ENCODE measurements at regions not wholly inside any gene's neighbourhood (a gene's known extent, or its start where the extent isn't known, plus 50 kb on each side); places are given as distances from the start of the nearest gene placed in this dataset.

DNA sequence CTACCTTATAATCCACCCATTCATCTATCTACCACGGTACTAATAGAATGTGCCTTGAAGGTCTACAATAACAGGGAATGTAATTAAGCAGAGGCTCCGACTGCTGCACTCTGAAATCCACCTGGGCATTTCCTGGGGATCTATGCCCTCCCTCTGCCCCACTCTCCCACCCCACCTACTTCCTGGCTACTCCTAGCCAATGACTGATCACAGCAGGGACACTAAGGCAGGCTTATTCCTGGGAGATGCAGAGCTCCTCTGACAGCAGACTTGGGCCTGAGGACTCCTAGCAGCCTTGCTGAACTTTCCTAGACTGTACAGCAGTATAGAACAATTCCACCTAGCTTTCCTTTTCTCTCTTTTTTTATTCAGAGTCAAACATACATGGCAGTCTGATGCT lies 91.1 kb upstream of the DHRS4 start:
- H3K4me1 ChIP-seq (ENCODE audit: low read depth) = no peaks in the 10 kb centered on the region
- H3K4me3 ChIP-seq = no peak overlapping the region
- intact Hi-C loops (cut with DNase I, micrococcal nuclease) = no loop called here
- no peak for DNase-seq
- TF ChIP-seq, protein P1, sequence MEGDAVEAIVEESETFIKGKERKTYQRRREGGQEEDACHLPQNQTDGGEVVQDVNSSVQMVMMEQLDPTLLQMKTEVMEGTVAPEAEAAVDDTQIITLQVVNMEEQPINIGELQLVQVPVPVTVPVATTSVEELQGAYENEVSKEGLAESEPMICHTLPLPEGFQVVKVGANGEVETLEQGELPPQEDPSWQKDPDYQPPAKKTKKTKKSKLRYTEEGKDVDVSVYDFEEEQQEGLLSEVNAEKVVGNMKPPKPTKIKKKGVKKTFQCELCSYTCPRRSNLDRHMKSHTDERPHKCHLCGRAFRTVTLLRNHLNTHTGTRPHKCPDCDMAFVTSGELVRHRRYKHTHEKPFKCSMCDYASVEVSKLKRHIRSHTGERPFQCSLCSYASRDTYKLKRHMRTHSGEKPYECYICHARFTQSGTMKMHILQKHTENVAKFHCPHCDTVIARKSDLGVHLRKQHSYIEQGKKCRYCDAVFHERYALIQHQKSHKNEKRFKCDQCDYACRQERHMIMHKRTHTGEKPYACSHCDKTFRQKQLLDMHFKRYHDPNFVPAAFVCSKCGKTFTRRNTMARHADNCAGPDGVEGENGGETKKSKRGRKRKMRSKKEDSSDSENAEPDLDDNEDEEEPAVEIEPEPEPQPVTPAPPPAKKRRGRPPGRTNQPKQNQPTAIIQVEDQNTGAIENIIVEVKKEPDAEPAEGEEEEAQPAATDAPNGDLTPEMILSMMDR (IDR thresholded peaks at IDR 0.05) = no peak
- H3K9me3 ChIP-seq = no peaks in the 10 kb centered on the region
- no peak for ATAC-seq
- no peaks in the 10 kb centered on the region for H3K36me3 ChIP-seq (ENCODE audit: low read depth)

DNA sequence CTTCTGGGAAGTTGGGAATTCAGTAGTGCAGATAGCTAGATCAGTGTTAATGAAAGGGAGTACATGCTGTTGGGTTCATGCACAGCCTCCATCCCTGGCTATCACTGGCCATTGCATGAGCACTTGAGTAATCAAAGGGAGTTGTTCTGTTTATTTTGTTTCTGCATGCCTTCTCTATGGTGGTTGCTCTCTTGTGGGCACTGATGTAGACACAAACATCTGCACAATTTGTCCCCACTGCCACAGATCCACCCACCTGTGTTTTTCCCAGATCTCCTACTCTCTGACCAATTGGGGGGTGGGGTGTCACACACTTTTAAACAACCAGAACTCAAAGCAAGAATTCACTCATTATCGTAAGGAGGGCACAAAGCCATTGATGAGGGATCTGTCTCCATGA lies 89.7 kb upstream of the DHRS4 start:
- TF ChIP-seq, protein P1 (IDR thresholded peaks at IDR 0.05) = no peak
- no peaks in the 10 kb centered on the region for H3K36me3 ChIP-seq (ENCODE audit: low read depth)
- intact Hi-C loops (cut with DNase I, micrococcal nuclease) = no loop called here

DNA sequence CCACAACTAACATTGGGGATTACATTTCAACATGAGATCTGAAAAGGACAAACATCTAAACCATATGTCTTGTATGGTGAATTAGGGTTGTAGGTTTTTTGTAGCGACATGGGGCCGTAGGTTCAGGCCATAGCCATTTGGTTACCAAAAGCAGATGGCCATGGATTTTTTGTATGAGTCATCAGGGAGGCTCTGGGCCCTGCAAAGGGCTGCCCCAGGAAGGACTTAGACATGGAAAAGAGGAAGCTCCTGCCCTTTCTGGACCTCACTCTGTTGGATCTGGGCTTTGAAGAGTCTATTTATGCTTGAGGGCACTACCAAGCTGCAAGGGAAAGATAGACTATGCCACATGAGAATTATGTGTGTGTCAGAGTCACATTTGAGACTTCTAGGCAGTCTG lies 89.3 kb upstream of the DHRS4 start:
- Histone ChIP-seq H3K9me3 (no peaks in the 10 kb centered on the region), H3K4me1 (ENCODE audit: low read depth) (no peaks in the 10 kb centered on the region), H3K4me3 (no peak overlapping the region), H3K36me3 (ENCODE audit: low read depth) (no peaks in the 10 kb centered on the region)
- intact Hi-C loops (cut with DNase I, micrococcal nuclease) = no loop called here
- ATAC-seq = no peak
- TF ChIP-seq, protein P1 (IDR thresholded peaks at IDR 0.05) = no peak
- no peak for DNase-seq

More for the DNA sequence above, 89.7 kb upstream of the DHRS4 start:
- ATAC-seq = no peak
- no peaks in the 10 kb centered on the region for H3K4me1 ChIP-seq (ENCODE audit: low read depth)
- H3K4me3 ChIP-seq = no peak overlapping the region
- H3K9me3 ChIP-seq = no peaks in the 10 kb centered on the region
- no peak for DNase-seq

DNA sequence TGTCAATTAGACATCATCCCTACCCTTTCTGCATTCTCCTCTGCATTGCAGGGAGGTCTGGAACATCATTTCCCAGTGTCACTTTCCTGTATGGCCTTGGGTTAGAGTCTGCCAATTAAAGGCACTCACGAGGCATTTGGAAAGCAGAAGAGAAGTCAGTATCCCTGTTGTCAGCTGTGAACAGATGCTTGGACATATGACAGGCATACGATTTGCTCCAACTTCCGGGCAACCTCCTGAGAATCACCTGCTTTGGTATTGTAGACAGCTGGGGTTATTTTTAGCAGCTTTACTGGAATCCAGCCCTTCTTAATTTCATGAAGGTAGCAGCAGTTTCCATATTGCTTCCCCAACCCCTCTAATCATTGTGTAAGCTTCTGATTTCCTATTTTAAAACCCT lies 88.7 kb upstream of the DHRS4 start:
- Histone ChIP-seq H3K36me3 (ENCODE audit: low read depth) (no peaks in the 10 kb centered on the region), H3K9me3 (no peaks in the 10 kb centered on the region), H3K4me3 (no peak overlapping the region), H3K4me1 (ENCODE audit: low read depth) (no peaks in the 10 kb centered on the region)
- TF ChIP-seq, protein P1 (IDR thresholded peaks at IDR 0.05) = no peak
- intact Hi-C loops (cut with DNase I, micrococcal nuclease) = no loop called here
- no peak for ATAC-seq
- no peak for DNase-seq

DNA sequence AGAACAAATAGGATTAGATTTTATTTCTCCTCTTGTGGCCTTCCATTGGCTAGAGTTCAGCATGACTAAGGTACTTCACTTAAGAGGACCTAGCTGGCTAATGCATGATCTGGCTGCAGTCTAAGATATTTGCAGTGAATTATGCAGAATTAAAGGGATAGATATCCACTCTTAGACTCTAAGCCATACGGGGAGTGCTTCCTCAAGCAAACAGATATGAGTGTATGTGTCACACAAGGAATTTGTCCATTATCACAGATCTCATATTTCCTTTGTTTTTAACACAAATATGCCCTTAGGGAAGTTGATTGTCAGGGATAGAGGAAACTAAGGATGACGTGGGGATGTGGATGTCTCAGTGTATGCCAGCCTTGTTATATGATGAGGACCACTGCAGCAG lies 88.1 kb upstream of the DHRS4 start:
- DNase-seq (no peak), ATAC-seq (no peak)
- no peaks in the 10 kb centered on the region for H3K36me3 ChIP-seq (ENCODE audit: low read depth)
- no peaks in the 10 kb centered on the region for H3K4me1 ChIP-seq (ENCODE audit: low read depth)
- H3K9me3 ChIP-seq = no peaks in the 10 kb centered on the region
- TF ChIP-seq, protein P1 (IDR thresholded peaks at IDR 0.05) = no peak
- no peak overlapping the region for H3K4me3 ChIP-seq
- intact Hi-C loops (cut with DNase I, micrococcal nuclease) = no loop called here

DNA sequence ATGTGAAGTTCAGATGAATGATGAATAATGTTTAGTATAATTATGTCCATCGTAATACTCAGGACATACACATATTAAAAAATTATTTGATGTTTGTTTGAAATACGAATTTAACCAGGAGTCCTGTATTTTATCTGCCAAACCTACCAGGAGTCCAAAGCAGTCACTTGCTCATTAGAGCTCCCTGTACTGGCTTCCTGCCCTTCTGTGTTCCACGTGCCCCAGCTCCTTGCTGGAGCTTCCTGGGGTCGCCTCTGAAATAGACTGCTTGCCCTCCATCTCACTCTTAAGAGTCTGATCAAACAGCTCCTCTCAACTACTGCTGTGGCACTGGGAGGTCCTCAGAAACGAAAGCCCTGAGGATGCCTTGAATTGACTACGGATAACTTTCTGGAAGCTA lies 87.3 kb upstream of the DHRS4 start:
- ATAC-seq (no peak), DNase-seq (no peak)
- no peaks in the 10 kb centered on the region for H3K36me3 ChIP-seq (ENCODE audit: low read depth)
- H3K4me1 ChIP-seq (ENCODE audit: low read depth) = no peaks in the 10 kb centered on the region
- H3K4me3 ChIP-seq = no peak overlapping the region
- H3K9me3 ChIP-seq = no peaks in the 10 kb centered on the region
- intact Hi-C loops (cut with DNase I, micrococcal nuclease) = no loop called here
- TF ChIP-seq, protein P1 (IDR thresholded peaks at IDR 0.05) = no peak
